ENCODE measurements at regions not wholly inside any gene's neighbourhood (a gene's known extent, or its start where the extent isn't known, plus 50 kb on each side); places are given as distances from the start of the nearest gene placed in this dataset.
"Not testable (repeated sequence)": the region's sequence is repeated elsewhere in the genome, so short reads cannot be mapped to it uniquely, and the experiment has no call there.

GRCh38 chr1:190837200-190837599, 359.5 kb upstream of the BRINP3 start:
- DNase-seq = not testable (repeated sequence)

GRCh38 chr1:190837888-190838287, 360.2 kb upstream of the BRINP3 start:
- DNase-seq = no peak

- no peak for DNase-seq
Measured at GRCh38 chr1:190847166-190847565, 369.5 kb upstream of the BRINP3 start.

GRCh38 chr1:190849346-190849745, 371.7 kb upstream of the BRINP3 start:
- DNase-seq = no peak

GRCh38 chr1:190852611-190853010, 374.9 kb upstream of the BRINP3 start:
- DNase-seq = no peak

- DNase-seq = no peak
Measured at GRCh38 chr1:190858140-190858539, 380.5 kb upstream of the BRINP3 start.

GRCh38 chr1:190864013-190864641, 386.5 kb upstream of the BRINP3 start:
- no peak for DNase-seq

GRCh38 chr1:190880352-190880751, 402.7 kb upstream of the BRINP3 start:
- no peak for DNase-seq

GRCh38 chr1:190881064-190881463, 403.4 kb upstream of the BRINP3 start:
- no peak for DNase-seq

GRCh38 chr1:190897233-190897632, 419.6 kb upstream of the BRINP3 start:
- DNase-seq = no peak

- DNase-seq = no peak
Measured at GRCh38 chr1:190904091-190904695, 426.5 kb upstream of the BRINP3 start.

GRCh38 chr1:190906206-190906725, 428.6 kb upstream of the BRINP3 start:
- no peak for DNase-seq

- DNase-seq = no peak
Measured at GRCh38 chr1:190908246-190908645, 430.6 kb upstream of the BRINP3 start.

- no peak for DNase-seq
Measured at GRCh38 chr1:190908691-190909090, 431.0 kb upstream of the BRINP3 start.

- DNase-seq = no peak
Measured at GRCh38 chr1:190935925-190936324, 458.3 kb upstream of the BRINP3 start.

- DNase-seq = no peak
Measured at GRCh38 chr1:190936337-190936736, 458.7 kb upstream of the BRINP3 start.

- DNase-seq = no peak
Measured at GRCh38 chr1:190940951-190941350, 463.3 kb upstream of the BRINP3 start.

- no peak for DNase-seq
Measured at GRCh38 chr1:190942475-190942874, 464.8 kb upstream of the BRINP3 start.

GRCh38 chr1:190943722-190944121, 466.1 kb upstream of the BRINP3 start:
- not testable (repeated sequence) for DNase-seq

GRCh38 chr1:190949939-190950338, 472.3 kb upstream of the BRINP3 start:
- no peak for DNase-seq

- no peak for DNase-seq
Measured at GRCh38 chr1:190957565-190957964, 479.9 kb upstream of the BRINP3 start.

- no peak for DNase-seq
Measured at GRCh38 chr1:190963321-190963720, 485.7 kb upstream of the BRINP3 start.

GRCh38 chr1:190975827-190976226, 498.2 kb upstream of the BRINP3 start:
- no peak for DNase-seq

- no peak for DNase-seq
Measured at GRCh38 chr1:191002768-191003167, 525.1 kb upstream of the BRINP3 start.

GRCh38 chr1:191016765-191017164, 539.1 kb upstream of the BRINP3 start:
- DNase-seq = no peak
